ENCODE measurements at regions not wholly inside any gene's neighbourhood (a gene's known extent, or its start where the extent isn't known, plus 50 kb on each side); places are given as distances from the start of the nearest gene placed in this dataset.

GRCh38 chr10:62643606-62644587 is 160.6 kb upstream of the ADO start:
- no peak overlapping the region for H3K4me3 ChIP-seq
- ATAC-seq (peak; percentile 57), DNase-seq (no peak)
- H3K27ac ChIP-seq, result peak overlapping the region; percentile 2
- TF ChIP-seq CTCF (IDR thresholded peaks at IDR 0.05), result no peak
- H3K4me1 ChIP-seq, result peaks cover 4% of the 10 kb centered on the region
- H3K36me3 ChIP-seq, result no peaks in the 10 kb centered on the region
- H3K9me3 ChIP-seq, result no peaks in the 10 kb centered on the region
- intact Hi-C loops (cut with DNase I), result no loop called here
- H3K27me3 ChIP-seq, result no peaks in the 10 kb centered on the region

- TF ChIP-seq CTCF (IDR thresholded peaks at IDR 0.05), result no peak
- no peaks in the 10 kb centered on the region for H3K36me3 ChIP-seq
Measured at GRCh38 chr10:62647375-62648092, 157.0 kb upstream of the ADO start.

GRCh38 chr10:62648921-62649320 is 155.6 kb upstream of the ADO start:
- H3K36me3 ChIP-seq, result no peaks in the 10 kb centered on the region
- intact Hi-C loops (cut with DNase I), result no loop called here
- no peaks in the 10 kb centered on the region for H3K4me1 ChIP-seq
- H3K4me3 ChIP-seq, result no peak overlapping the region
- H3K27me3 ChIP-seq, result no peaks in the 10 kb centered on the region
- no peak for DNase-seq
- no peak for TF ChIP-seq CTCF (IDR thresholded peaks at IDR 0.05)
- H3K9me3 ChIP-seq, result no peaks in the 10 kb centered on the region
- ATAC-seq, result peak; percentile 82
- H3K27ac ChIP-seq, result no peak overlapping the region

More at GRCh38 chr10:62647375-62648092, 157.0 kb upstream of the ADO start:
- Histone ChIP-seq H3K4me3 (no peak overlapping the region), H3K27me3 (no peaks in the 10 kb centered on the region), H3K27ac (no peak overlapping the region), H3K4me1 (no peaks in the 10 kb centered on the region), H3K9me3 (no peaks in the 10 kb centered on the region)
- no peak for DNase-seq
- intact Hi-C loops (cut with DNase I), result no loop called here
- ATAC-seq, result peak; percentile 29

- no peaks in the 10 kb centered on the region for H3K27me3 ChIP-seq
- no peak overlapping the region for H3K4me3 ChIP-seq
- no peaks in the 10 kb centered on the region for H3K36me3 ChIP-seq
- intact Hi-C loops (cut with DNase I), result no loop called here
- H3K27ac ChIP-seq, result no peak overlapping the region
- ATAC-seq (no peak), DNase-seq (no peak)
- TF ChIP-seq CTCF (IDR thresholded peaks at IDR 0.05), result no peak
- H3K9me3 ChIP-seq, result no peaks in the 10 kb centered on the region
- H3K4me1 ChIP-seq, result no peaks in the 10 kb centered on the region
Measured at GRCh38 chr10:62650411-62650810, 154.1 kb upstream of the ADO start.

GRCh38 chr10:62651341-62651740 is 153.2 kb upstream of the ADO start:
- Histone ChIP-seq H3K4me1 (no peaks in the 10 kb centered on the region), H3K4me3 (no peak overlapping the region), H3K36me3 (no peaks in the 10 kb centered on the region), H3K9me3 (no peaks in the 10 kb centered on the region), H3K27me3 (no peaks in the 10 kb centered on the region), H3K27ac (no peak overlapping the region)
- intact Hi-C loops (cut with DNase I), result no loop called here
- no peak for TF ChIP-seq CTCF (IDR thresholded peaks at IDR 0.05)
- no peak for ATAC-seq
- no peak for DNase-seq
